Tibial nerve (tissue), 4 donors: ENCODE measurements at regions not wholly inside any gene's neighbourhood (a gene's known extent, or its start where the extent isn't known, plus 50 kb on each side); places are given as distances from the start of the nearest gene placed in this dataset.

Source experiments
- DNase-seq, 2 donors: peaks; one replicate each; pipeline ENCODE4 v3.0.0-alpha.2; 2019; ENCODE audit warnings: low spot score in 2 of 2
- H3K27ac ChIP-seq, 4 donors: fragments of 200-600 bp; sonication (generic) in 3 of 4; one replicate each; pipeline ENCODE4 v1.5.1; 2017 to 2019; ENCODE audit warnings: mild to moderate bottlenecking in 1 of 4
- H3K27me3 ChIP-seq, 2 donors: fragments of 200-600 bp; sonication (generic) in 1 of 2; one replicate each; pipeline versions ENCODE4 v1.5.1 to v1.6.0; 2017 to 2019
- H3K36me3 ChIP-seq, 3 donors: fragments of 200-600 bp; sonication (generic); one replicate each; pipeline ENCODE4 v1.5.1; 2018 to 2019
- H3K4me1 ChIP-seq, 4 donors: fragments of 200-600 bp; sonication (generic) in 3 of 4; one replicate each; pipeline ENCODE4 v1.5.1; 2017 to 2019
- H3K4me3 ChIP-seq, 4 donors: fragments of 200-600 bp; sonication (generic) in 3 of 4; one replicate each; pipeline ENCODE4 v1.5.1; 2017 to 2019; ENCODE audit warnings: mild to moderate bottlenecking in 1 of 4, moderate library complexity in 1 of 4
- H3K9me3 ChIP-seq, 4 donors: fragments of 200-600 bp; sonication (generic) in 3 of 4; one replicate each; pipeline ENCODE4 v1.5.1; 2017 to 2019
- CTCF ChIP-seq, 5 experiments: fragments of 200-600 bp in 3 of 5; fragments of 450-650 bp in 2 of 5; sonication (generic) in 3 of 5; IDR thresholded peaks; one replicate each; pipeline ENCODE4 v1.5.1; 2016 to 2019; ENCODE audit warnings: antibody characterized with exemption in 5 of 5, mild to moderate bottlenecking in 3 of 5, moderate library complexity in 2 of 5
- EP300 ChIP-seq, 2 donors: sonication (generic); formaldehyde crosslinking; IDR thresholded peaks; one replicate each; pipeline ENCODE4 v1.6.1; 2017; ENCODE audit warnings: antibody characterized with exemption in 2 of 2, mild to moderate bottlenecking in 1 of 2
- POLR2A ChIP-seq, 2 donors: fragments of 450-650 bp; IDR thresholded peaks; one replicate each; pipeline ENCODE4 v1.6.1; 2017; ENCODE audit warnings: antibody characterized with exemption in 2 of 2, mild to moderate bottlenecking in 2 of 2, moderate library complexity in 2 of 2
- WGBS, 2 donors: methylation state at CpG; one replicate each; pipeline ENCODE4 v1.1.5; 2018; 5-methylcytosine and 5-hydroxymethylcytosine counted together

DNA sequence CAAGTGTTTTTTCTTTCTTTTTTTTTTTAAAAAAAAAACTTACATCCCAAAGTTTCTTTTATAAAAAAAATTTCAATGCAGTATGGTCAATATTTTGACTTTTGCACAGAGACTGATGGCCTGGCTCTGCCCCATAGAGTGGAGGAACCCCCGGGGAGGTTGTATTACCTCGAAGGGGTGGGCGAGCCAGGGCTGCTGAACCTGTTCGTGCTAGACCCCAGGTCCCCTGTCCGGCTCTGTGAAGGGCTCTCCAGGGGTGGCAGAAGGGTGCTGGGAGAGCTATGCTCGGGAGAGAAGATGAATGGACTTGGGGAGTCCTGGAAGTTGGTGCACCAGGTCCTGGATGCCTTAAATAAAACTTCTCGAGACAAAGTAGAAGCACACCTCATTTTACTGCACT lies 446.4 kb upstream of the KLF6 start:
- 92 to 95% methylated on average over 7 of the region's 7 CpGs for WGBS, 2 donors
- H3K4me1 ChIP-seq, result no peaks in the 10 kb centered on the region
- no peaks in the 10 kb centered on the region for H3K36me3 ChIP-seq
- no peak for TF ChIP-seq CTCF (IDR thresholded peaks at IDR 0.05)
- no peak for TF ChIP-seq EP300 (IDR thresholded peaks at IDR 0.05)
- peaks cover 0 to 9% (median 4%) of the 10 kb centered on the region in 4 donors for H3K9me3 ChIP-seq
- H3K27me3 ChIP-seq, result no peaks in the 10 kb centered on the region
- no peak overlapping the region for H3K27ac ChIP-seq
- no peak for DNase-seq
- H3K4me3 ChIP-seq, result no peak overlapping the region

DNA sequence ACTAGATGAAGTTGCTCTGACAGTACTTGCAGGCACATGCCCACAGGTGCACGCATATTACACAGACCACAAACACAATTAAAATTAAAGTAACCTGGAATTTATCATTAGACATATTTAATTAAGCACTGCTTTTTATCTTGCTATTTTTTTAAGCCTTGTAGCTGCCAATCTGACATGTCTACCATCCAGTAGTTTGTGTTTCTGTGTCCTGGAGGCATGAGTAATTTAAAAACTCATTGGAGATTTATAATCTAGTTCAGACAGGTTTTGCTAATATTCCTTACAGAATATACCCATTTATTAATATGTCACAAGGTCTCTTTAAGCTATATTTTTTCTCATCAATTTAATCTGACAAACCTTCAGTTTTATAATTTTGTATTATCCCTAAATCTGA lies 445.0 kb upstream of the KLF6 start:
- H3K4me3 ChIP-seq, result no peak overlapping the region
- H3K27ac ChIP-seq, result no peak overlapping the region
- DNase-seq, result no peak
- 93 to 95% methylated on average over 1 of the region's 1 CpG for WGBS, 2 donors
- no peaks in the 10 kb centered on the region for H3K4me1 ChIP-seq
- no peaks in the 10 kb centered on the region for H3K36me3 ChIP-seq
- no peaks in the 10 kb centered on the region for H3K27me3 ChIP-seq
- H3K9me3 ChIP-seq, result peaks cover 0 to 9% (median 4%) of the 10 kb centered on the region in 4 donors
- TF ChIP-seq POLR2A (IDR thresholded peaks at IDR 0.05) (no peak), CTCF (IDR thresholded peaks at IDR 0.05) (no peak), EP300 (IDR thresholded peaks at IDR 0.05) (no peak)

GRCh38 chr10:4229106-4229505 lies 444.1 kb upstream of the KLF6 start:
- Histone ChIP-seq H3K4me3 (no peak overlapping the region), H3K36me3 (no peaks in the 10 kb centered on the region), H3K27ac (no peak overlapping the region), H3K27me3 (no peaks in the 10 kb centered on the region), H3K9me3 (peaks cover 0 to 9% (median 4%) of the 10 kb centered on the region in 4 donors), H3K4me1 (no peaks in the 10 kb centered on the region)
- WGBS, 2 donors, result 95 to 97% methylated on average over 5 of the region's 5 CpGs
- no peak for DNase-seq
- TF ChIP-seq POLR2A (IDR thresholded peaks at IDR 0.05) (no peak), EP300 (IDR thresholded peaks at IDR 0.05) (no peak), CTCF (IDR thresholded peaks at IDR 0.05) (no peak)

- TF ChIP-seq EP300 (IDR thresholded peaks at IDR 0.05) (no peak), POLR2A (IDR thresholded peaks at IDR 0.05) (no peak), CTCF (IDR thresholded peaks at IDR 0.05) (no peak)
Measured at GRCh38 chr10:4227586-4227985, 442.6 kb upstream of the KLF6 start.

GRCh38 chr10:4226941-4227540 lies 442.0 kb upstream of the KLF6 start:
- H3K27me3 ChIP-seq, result no peaks in the 10 kb centered on the region
- H3K4me3 ChIP-seq, result no peak overlapping the region
- 92 to 94% methylated on average over 4 of the region's 4 CpGs for WGBS, 2 donors
- no peak overlapping the region for H3K27ac ChIP-seq
- H3K9me3 ChIP-seq, result peaks cover 0 to under 1% (median 0%) of the 10 kb centered on the region in 4 donors
- TF ChIP-seq POLR2A (IDR thresholded peaks at IDR 0.05) (no peak), CTCF (IDR thresholded peaks at IDR 0.05) (no peak), EP300 (IDR thresholded peaks at IDR 0.05) (no peak)
- DNase-seq, result no peak
- no peaks in the 10 kb centered on the region for H3K4me1 ChIP-seq
- no peaks in the 10 kb centered on the region for H3K36me3 ChIP-seq

More at GRCh38 chr10:4227586-4227985, 442.6 kb upstream of the KLF6 start:
- Histone ChIP-seq H3K4me3 (no peak overlapping the region), H3K27me3 (no peaks in the 10 kb centered on the region), H3K9me3 (peaks cover 0 to 5% (median 2%) of the 10 kb centered on the region in 4 donors), H3K36me3 (no peaks in the 10 kb centered on the region), H3K4me1 (no peaks in the 10 kb centered on the region), H3K27ac (no peak overlapping the region)
- no peak for DNase-seq
